Panc1 (cell line): ENCODE measurements at regions not wholly inside any gene's neighbourhood (a gene's known extent, or its start where the extent isn't known, plus 50 kb on each side); places are given as distances from the start of the nearest gene placed in this dataset.

ENCODE experiments used
- POLR2AphosphoS5 ChIP-seq: IDR thresholded peaks from 2 replicates; pipeline ENCODE4 v1.6.1; 2012; ENCODE audit warnings: mild to moderate bottlenecking, low read depth, low read length, moderate library complexity
- TCF7L2 ChIP-seq: IDR thresholded peaks from 2 replicates; pipeline ENCODE4 v1.6.1; 2011; ENCODE audit warnings: mild to moderate bottlenecking, low read depth, low read length, inconsistent platforms
- TF ChIP-seq, protein P1 (sequence below): fragments of 450-650 bp; IDR thresholded peaks from 2 replicates; pipeline ENCODE4 v1.5.1; 2017; ENCODE audit warnings: mild to moderate bottlenecking

DNA sequence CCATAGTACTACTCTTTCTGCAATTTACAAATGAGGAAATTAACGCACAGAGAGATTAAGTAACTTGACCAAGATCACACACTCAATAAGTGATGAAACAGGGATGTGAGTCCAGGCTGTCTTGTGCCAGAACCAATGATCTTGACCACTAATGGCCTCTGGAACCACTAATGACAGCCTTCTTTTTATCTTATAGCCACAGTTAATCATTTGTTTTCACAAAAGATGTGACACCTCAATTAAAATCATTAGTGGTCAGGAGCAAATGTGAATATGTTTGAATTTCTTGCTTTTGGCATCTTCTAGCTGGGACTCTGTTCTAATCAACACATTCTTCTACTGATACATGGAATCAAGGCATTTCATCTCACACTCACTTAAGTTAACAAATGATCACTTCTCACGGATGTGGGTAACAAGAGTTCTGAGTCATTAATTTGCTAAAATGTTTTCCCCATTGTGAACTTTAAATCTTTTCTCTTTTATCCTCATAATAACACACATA lies 102.7 kb upstream of the CD180 start:
- TF ChIP-seq, protein P1, sequence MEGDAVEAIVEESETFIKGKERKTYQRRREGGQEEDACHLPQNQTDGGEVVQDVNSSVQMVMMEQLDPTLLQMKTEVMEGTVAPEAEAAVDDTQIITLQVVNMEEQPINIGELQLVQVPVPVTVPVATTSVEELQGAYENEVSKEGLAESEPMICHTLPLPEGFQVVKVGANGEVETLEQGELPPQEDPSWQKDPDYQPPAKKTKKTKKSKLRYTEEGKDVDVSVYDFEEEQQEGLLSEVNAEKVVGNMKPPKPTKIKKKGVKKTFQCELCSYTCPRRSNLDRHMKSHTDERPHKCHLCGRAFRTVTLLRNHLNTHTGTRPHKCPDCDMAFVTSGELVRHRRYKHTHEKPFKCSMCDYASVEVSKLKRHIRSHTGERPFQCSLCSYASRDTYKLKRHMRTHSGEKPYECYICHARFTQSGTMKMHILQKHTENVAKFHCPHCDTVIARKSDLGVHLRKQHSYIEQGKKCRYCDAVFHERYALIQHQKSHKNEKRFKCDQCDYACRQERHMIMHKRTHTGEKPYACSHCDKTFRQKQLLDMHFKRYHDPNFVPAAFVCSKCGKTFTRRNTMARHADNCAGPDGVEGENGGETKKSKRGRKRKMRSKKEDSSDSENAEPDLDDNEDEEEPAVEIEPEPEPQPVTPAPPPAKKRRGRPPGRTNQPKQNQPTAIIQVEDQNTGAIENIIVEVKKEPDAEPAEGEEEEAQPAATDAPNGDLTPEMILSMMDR = no peak
- TF ChIP-seq POLR2AphosphoS5 (no peak), TCF7L2 (no peak)
